Coronary artery (tissue), 2 donors: ENCODE measurements at regions not wholly inside any gene's neighbourhood (a gene's known extent, or its start where the extent isn't known, plus 50 kb on each side); places are given as distances from the start of the nearest gene placed in this dataset.
"Not testable (repeated sequence)": the region's sequence is repeated elsewhere in the genome, so short reads cannot be mapped to it uniquely, and the experiment has no call there.

Experiments
- DNase-seq: peaks from one replicate; pipeline ENCODE4 v3.0.0-alpha.2; 2017; ENCODE audit warnings: low spot score
- H3K27ac ChIP-seq, 2 donors: fragments of 200-600 bp; sonication (generic); one replicate each; pipeline ENCODE4 v1.5.1; 2016 to 2019
- H3K4me3 ChIP-seq: fragments of 200-600 bp; sonication (generic); 2 replicates; pipeline ENCODE4 v1.5.1; 2016; ENCODE audit warnings: mild to moderate bottlenecking, moderate library complexity
- CTCF ChIP-seq: fragments of 200-600 bp; sonication (generic); IDR thresholded peaks from one replicate; pipeline ENCODE4 v1.5.1; 2019; ENCODE audit warnings: antibody characterized with exemption

GRCh38 chr7:153682628-153683027, 369.6 kb upstream of the DPP6 start:
- H3K27ac ChIP-seq = no peak overlapping the region
- DNase-seq = no peak
- no peak for TF ChIP-seq CTCF
- no peak overlapping the region for H3K4me3 ChIP-seq

DNA sequence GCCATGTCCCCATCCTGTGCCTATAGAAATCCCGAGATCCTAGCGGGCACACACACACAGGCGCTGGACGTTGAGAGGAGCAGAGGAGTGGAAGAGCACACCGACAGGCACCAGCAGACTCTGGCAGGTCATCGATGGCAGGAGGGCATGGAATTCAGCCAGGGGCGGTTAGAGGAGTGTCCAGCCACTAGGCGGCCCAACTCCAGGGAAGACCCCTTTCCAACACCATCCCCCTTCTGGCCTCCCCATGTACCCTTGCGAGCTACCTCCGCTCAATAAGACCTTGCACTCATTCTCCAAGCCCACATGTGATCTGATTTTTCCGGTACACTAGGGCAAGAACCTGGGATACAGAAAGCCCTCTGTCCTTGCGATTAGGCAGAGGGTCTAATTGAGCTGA, 356.0 kb upstream of the DPP6 start:
- Histone ChIP-seq H3K27ac (no peak overlapping the region), H3K4me3 (no peak overlapping the region)
- TF ChIP-seq CTCF = no peak
- DNase-seq = no peak

GRCh38 chr7:153698046-153698445, 354.2 kb upstream of the DPP6 start:
- H3K27ac ChIP-seq = no peak overlapping the region
- no peak for DNase-seq
- TF ChIP-seq CTCF = no peak
- H3K4me3 ChIP-seq = no peak overlapping the region

- no peak overlapping the region for H3K4me3 ChIP-seq
- DNase-seq = no peak
- TF ChIP-seq CTCF = no peak
- H3K27ac ChIP-seq = no peak overlapping the region
Measured at GRCh38 chr7:153701678-153702077, 350.5 kb upstream of the DPP6 start.

- DNase-seq, H3K27ac ChIP-seq, H3K4me3 ChIP-seq: not testable (repeated sequence)
Measured at GRCh38 chr7:153723892-153724291, 328.3 kb upstream of the DPP6 start.

- not testable (repeated sequence) for DNase-seq, H3K4me3 ChIP-seq, H3K27ac ChIP-seq
Measured at GRCh38 chr7:153731504-153731903, 320.7 kb upstream of the DPP6 start.

GRCh38 chr7:153743434-153743833, 308.8 kb upstream of the DPP6 start:
- not testable (repeated sequence) for DNase-seq, H3K4me3 ChIP-seq, H3K27ac ChIP-seq

GRCh38 chr7:153747969-153748368, 304.2 kb upstream of the DPP6 start:
- H3K4me3 ChIP-seq, H3K27ac ChIP-seq, DNase-seq: not testable (repeated sequence)

DNA sequence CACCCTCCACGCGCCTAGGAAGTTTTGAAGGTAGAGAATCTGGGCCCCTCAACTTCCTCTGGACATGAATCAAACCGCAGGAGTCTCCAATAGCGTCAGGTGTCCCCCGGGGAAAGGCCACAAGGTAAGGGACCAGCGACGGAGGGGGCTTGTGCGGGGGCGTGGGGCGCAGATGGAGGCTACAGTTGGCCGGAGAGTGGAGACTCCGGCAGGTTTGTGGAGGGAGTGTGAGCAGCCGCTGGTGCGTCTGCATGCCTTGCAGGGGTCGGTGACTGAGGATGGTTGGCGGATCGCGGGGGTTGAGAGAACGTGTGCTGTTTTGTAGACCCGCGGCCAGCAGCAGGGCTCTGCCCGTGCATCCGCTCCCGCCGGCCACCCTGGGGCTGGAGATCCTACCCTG, 303.3 kb upstream of the DPP6 start:
- not testable (repeated sequence) for DNase-seq, H3K27ac ChIP-seq, H3K4me3 ChIP-seq

GRCh38 chr7:153765869-153766268, 286.3 kb upstream of the DPP6 start:
- H3K27ac ChIP-seq, DNase-seq, H3K4me3 ChIP-seq: not testable (repeated sequence)

DNA sequence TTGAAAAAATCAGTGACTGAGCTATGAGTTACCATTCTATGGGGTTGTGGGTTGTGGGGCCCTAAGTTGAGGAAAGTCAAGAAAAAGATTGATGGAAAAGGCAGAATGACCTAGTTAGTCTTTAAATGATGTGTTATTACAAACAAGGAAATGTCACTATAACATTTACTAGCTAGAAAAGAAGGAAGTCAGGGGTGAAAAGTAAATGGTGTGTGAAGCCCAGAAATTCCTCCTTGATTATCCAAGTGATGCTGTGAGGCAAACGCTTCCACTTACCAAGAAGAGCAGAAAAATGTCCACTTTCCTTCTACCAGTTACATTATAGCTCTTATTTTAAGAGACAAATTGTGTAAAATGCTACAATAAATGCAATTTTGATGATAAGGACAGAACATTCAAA, 285.3 kb upstream of the DPP6 start:
- H3K4me3 ChIP-seq, H3K27ac ChIP-seq, DNase-seq: not testable (repeated sequence)
